Transverse colon (tissue), 3 donors: ENCODE measurements at regions not wholly inside any gene's neighbourhood (a gene's known extent, or its start where the extent isn't known, plus 50 kb on each side); places are given as distances from the start of the nearest gene placed in this dataset.

ENCODE experiments used
- EP300 ChIP-seq: sonication (generic); formaldehyde crosslinking; IDR thresholded peaks from one replicate; pipeline ENCODE4 v1.6.1; 2017; ENCODE audit warnings: antibody characterized with exemption, low read depth
- POLR2A ChIP-seq: fragments of 450-650 bp; IDR thresholded peaks from one replicate; pipeline ENCODE4 v1.6.1; 2016; ENCODE audit warnings: antibody characterized with exemption, mild to moderate bottlenecking, moderate library complexity
- TF ChIP-seq, protein P1 (sequence below), 5 experiments: fragments of 200-600 bp in 3 of 5; fragments of 450-650 bp in 2 of 5; sonication (generic) in 3 of 5; IDR thresholded peaks; 1 replicate in 2 of 5; 2 replicates in 3 of 5; pipeline ENCODE4 v1.5.1; 2016 to 2017; ENCODE audit warnings: antibody characterized with exemption in 5 of 5, inconsistent platforms in 3 of 5, mild to moderate bottlenecking in 2 of 5, moderate library complexity in 1 of 5

DNA sequence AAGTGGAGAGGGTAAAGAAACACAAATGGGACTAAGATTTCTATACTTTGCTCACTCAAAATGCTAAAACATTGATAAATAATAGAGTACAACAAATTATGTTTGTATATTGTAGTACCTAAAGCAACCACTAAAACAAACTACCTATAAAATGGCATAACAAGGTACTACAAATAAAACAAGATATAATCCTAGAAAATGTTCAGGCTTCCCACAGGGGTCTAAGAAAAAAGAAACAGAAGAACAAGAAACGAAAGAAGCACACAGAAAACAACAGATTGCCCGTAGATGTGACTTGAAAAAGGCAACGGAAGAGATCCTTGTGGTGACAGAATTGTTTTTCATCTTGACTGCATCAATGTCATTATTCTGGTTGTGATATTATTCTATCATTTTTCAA lies 63.3 kb upstream of the ADGRL4 start:
- TF ChIP-seq, protein P1, sequence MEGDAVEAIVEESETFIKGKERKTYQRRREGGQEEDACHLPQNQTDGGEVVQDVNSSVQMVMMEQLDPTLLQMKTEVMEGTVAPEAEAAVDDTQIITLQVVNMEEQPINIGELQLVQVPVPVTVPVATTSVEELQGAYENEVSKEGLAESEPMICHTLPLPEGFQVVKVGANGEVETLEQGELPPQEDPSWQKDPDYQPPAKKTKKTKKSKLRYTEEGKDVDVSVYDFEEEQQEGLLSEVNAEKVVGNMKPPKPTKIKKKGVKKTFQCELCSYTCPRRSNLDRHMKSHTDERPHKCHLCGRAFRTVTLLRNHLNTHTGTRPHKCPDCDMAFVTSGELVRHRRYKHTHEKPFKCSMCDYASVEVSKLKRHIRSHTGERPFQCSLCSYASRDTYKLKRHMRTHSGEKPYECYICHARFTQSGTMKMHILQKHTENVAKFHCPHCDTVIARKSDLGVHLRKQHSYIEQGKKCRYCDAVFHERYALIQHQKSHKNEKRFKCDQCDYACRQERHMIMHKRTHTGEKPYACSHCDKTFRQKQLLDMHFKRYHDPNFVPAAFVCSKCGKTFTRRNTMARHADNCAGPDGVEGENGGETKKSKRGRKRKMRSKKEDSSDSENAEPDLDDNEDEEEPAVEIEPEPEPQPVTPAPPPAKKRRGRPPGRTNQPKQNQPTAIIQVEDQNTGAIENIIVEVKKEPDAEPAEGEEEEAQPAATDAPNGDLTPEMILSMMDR (IDR thresholded peaks at IDR 0.05) = peak in 2 of 5 experiments; percentile 10 to 21
- TF ChIP-seq EP300 (no peak), POLR2A (no peak)
